HTR-8/SVneo (cell line): ENCODE measurements at regions not wholly inside any gene's neighbourhood (a gene's known extent, or its start where the extent isn't known, plus 50 kb on each side); places are given as distances from the start of the nearest gene placed in this dataset.

ENCODE experiments used
- DNase-seq: peaks from one replicate; pipeline ENCODE4 v3.0.0; 2011; ENCODE audit warnings: low spot score, mixed read lengths; ENCODE audit not compliant: insufficient read length
- FAIRE-seq: peaks from 2 replicates; lab custom pipeline; 2011; peaks lifted over from hg19 to GRCh38; lab: Jason Lieb, UNC

- DNase-seq (no peak), FAIRE-seq (no peak)
These were observed 1281.9 kb upstream of the PIK3C3 start for GRCh38 chr18:40673150-40673549.

GRCh38 chr18:40672590-40672989, 1282.4 kb upstream of the PIK3C3 start:
- no peak for FAIRE-seq
- no peak for DNase-seq

GRCh38 chr18:40670668-40671375, 1284.2 kb upstream of the PIK3C3 start:
- FAIRE-seq, result no peak

GRCh38 chr18:40662898-40663437, 1292.1 kb upstream of the PIK3C3 start:
- no peak for DNase-seq
- FAIRE-seq, result no peak

More at GRCh38 chr18:40670668-40671375, 1284.2 kb upstream of the PIK3C3 start:
- no peak for DNase-seq

GRCh38 chr18:40653682-40654081, 1301.4 kb upstream of the PIK3C3 start:
- FAIRE-seq (no peak), DNase-seq (no peak)

- no peak for FAIRE-seq
- no peak for DNase-seq
These were observed 1302.7 kb upstream of the PIK3C3 start for GRCh38 chr18:40652321-40652720.

GRCh38 chr18:40651163-40651562, 1303.9 kb upstream of the PIK3C3 start:
- DNase-seq (no peak), FAIRE-seq (no peak)

GRCh38 chr18:40642692-40643229, 1312.3 kb upstream of the PIK3C3 start:
- FAIRE-seq (no peak), DNase-seq (no peak)

GRCh38 chr18:40631319-40631718, 1323.7 kb upstream of the PIK3C3 start:
- FAIRE-seq, result no peak
- DNase-seq, result no peak

GRCh38 chr18:40630496-40630895, 1324.5 kb upstream of the PIK3C3 start:
- DNase-seq (no peak), FAIRE-seq (no peak)

GRCh38 chr18:40624959-40625358, 1330.1 kb upstream of the PIK3C3 start:
- no peak for FAIRE-seq

GRCh38 chr18:40613721-40614120, 1341.3 kb upstream of the PIK3C3 start:
- FAIRE-seq, result no peak
- no peak for DNase-seq

More at GRCh38 chr18:40624959-40625358, 1330.1 kb upstream of the PIK3C3 start:
- no peak for DNase-seq

GRCh38 chr18:40612356-40612755, 1342.7 kb upstream of the PIK3C3 start:
- DNase-seq (no peak), FAIRE-seq (no peak)

GRCh38 chr18:40608226-40608625, 1346.8 kb upstream of the PIK3C3 start:
- DNase-seq, result no peak
- FAIRE-seq, result no peak

- DNase-seq (no peak), FAIRE-seq (no peak)
These were observed 1347.4 kb upstream of the PIK3C3 start for GRCh38 chr18:40607542-40608148.

- DNase-seq, result no peak
- FAIRE-seq, result no peak
These were observed 1348.0 kb upstream of the PIK3C3 start for GRCh38 chr18:40606996-40607395.

- FAIRE-seq (no peak), DNase-seq (no peak)
These were observed 1371.4 kb upstream of the PIK3C3 start for GRCh38 chr18:40583671-40584070.

GRCh38 chr18:40582105-40582504, 1372.9 kb upstream of the PIK3C3 start:
- FAIRE-seq, result no peak
- DNase-seq, result no peak

GRCh38 chr18:40577981-40578365, 1377.1 kb upstream of the PIK3C3 start:
- DNase-seq (no peak), FAIRE-seq (no peak)

- no peak for DNase-seq
- FAIRE-seq, result no peak
These were observed 1377.6 kb upstream of the PIK3C3 start for GRCh38 chr18:40577239-40577980.
